Astrocyte (in vitro differentiated cells and primary cell): ENCODE measurements at regions not wholly inside any gene's neighbourhood (a gene's known extent, or its start where the extent isn't known, plus 50 kb on each side); places are given as distances from the start of the nearest gene placed in this dataset.

Experiments used
- DNase-seq: peaks from one replicate; pipeline ENCODE4 v3.0.0-alpha.2; 2010; ENCODE audit warnings: low read depth
- FAIRE-seq: peaks from 2 replicates; lab custom pipeline; 2011; peaks lifted over from hg19 to GRCh38; lab: Jason Lieb, UNC
- H2AFZ ChIP-seq: 2 replicates; pipeline ENCODE4 v1.6.0; 2012; ENCODE audit warnings: low read depth, low read length, inconsistent platforms
- H3K27ac ChIP-seq: 2 replicates; pipeline ENCODE4 v1.5.1; 2011; ENCODE audit warnings: low read depth, low read length, inconsistent platforms
- H3K27me3 ChIP-seq: 2 replicates; pipeline ENCODE4 v1.6.0; 2011; ENCODE audit warnings: low read length, inconsistent platforms; ENCODE audit not compliant: insufficient read depth
- H3K36me3 ChIP-seq: 2 replicates; pipeline ENCODE4 v1.5.1; 2011; ENCODE audit warnings: low read length, inconsistent platforms; ENCODE audit not compliant: insufficient read depth
- H3K4me1 ChIP-seq: 2 replicates; pipeline ENCODE4 v1.5.1; 2011; ENCODE audit warnings: low read length, inconsistent platforms; ENCODE audit not compliant: insufficient read depth
- H3K4me2 ChIP-seq: 2 replicates; pipeline ENCODE4 v1.6.0; 2012; ENCODE audit warnings: low read length, inconsistent platforms
- H3K4me3 ChIP-seq: 2 replicates; pipeline ENCODE4 v1.5.1; 2011; ENCODE audit warnings: low read depth, mild to moderate bottlenecking, low read length, inconsistent platforms; ENCODE audit not compliant: insufficient read depth
- H3K79me2 ChIP-seq: 2 replicates; pipeline ENCODE4 v1.6.0; 2012; ENCODE audit warnings: mild to moderate bottlenecking, low read length, inconsistent platforms; ENCODE audit not compliant: insufficient read depth
- H3K9ac ChIP-seq: 2 replicates; pipeline ENCODE4 v1.6.0; 2012; ENCODE audit warnings: mild to moderate bottlenecking, low read length, inconsistent platforms
- H3K9me3 ChIP-seq: 2 replicates; pipeline ENCODE4 v1.5.1; 2012; ENCODE audit warnings: low read depth, mild to moderate bottlenecking, low read length, inconsistent platforms; ENCODE audit not compliant: insufficient read depth
- H4K20me1 ChIP-seq: 2 replicates; pipeline ENCODE4 v1.6.0; 2012; ENCODE audit warnings: low read length, inconsistent platforms; ENCODE audit not compliant: insufficient read depth
- H3K27ac Mint-ChIP-seq: one replicate; pipeline ENCODE4 v1.8.0; 2021; ENCODE audit warnings: mild to moderate bottlenecking, mixed read lengths; ENCODE audit not compliant: unreplicated experiment
- H3K27me3 Mint-ChIP-seq: one replicate; pipeline ENCODE4 v1.8.0; 2021; ENCODE audit warnings: low read depth, mixed read lengths; ENCODE audit not compliant: unreplicated experiment
- H3K36me3 Mint-ChIP-seq: one replicate; pipeline ENCODE4 v1.8.0; 2021; ENCODE audit warnings: low read depth, mixed read lengths; ENCODE audit not compliant: unreplicated experiment
- H3K4me1 Mint-ChIP-seq: one replicate; pipeline ENCODE4 v1.8.0; 2021; ENCODE audit warnings: low read depth, mixed read lengths; ENCODE audit not compliant: unreplicated experiment
- H3K4me3 Mint-ChIP-seq: one replicate; pipeline ENCODE4 v1.8.0; 2021; ENCODE audit warnings: mild to moderate bottlenecking, moderate library complexity, mixed read lengths; ENCODE audit not compliant: unreplicated experiment
- H3K9me3 Mint-ChIP-seq: one replicate; pipeline ENCODE4 v1.8.0; 2021; ENCODE audit warnings: mild to moderate bottlenecking, mixed read lengths; ENCODE audit not compliant: unreplicated experiment
- EZH2 ChIP-seq: IDR thresholded peaks from 2 replicates; pipeline ENCODE4 v1.6.1; 2012; ENCODE audit warnings: mild to moderate bottlenecking, low read length, inconsistent platforms; ENCODE audit not compliant: insufficient read depth
- TF ChIP-seq, protein P1 (sequence below): IDR thresholded peaks from 2 replicates; pipeline ENCODE4 v1.5.1; 2011; ENCODE audit warnings: low read depth, mild to moderate bottlenecking, inconsistent platforms, low read length, moderate library complexity; ENCODE audit not compliant: insufficient read depth

DNA sequence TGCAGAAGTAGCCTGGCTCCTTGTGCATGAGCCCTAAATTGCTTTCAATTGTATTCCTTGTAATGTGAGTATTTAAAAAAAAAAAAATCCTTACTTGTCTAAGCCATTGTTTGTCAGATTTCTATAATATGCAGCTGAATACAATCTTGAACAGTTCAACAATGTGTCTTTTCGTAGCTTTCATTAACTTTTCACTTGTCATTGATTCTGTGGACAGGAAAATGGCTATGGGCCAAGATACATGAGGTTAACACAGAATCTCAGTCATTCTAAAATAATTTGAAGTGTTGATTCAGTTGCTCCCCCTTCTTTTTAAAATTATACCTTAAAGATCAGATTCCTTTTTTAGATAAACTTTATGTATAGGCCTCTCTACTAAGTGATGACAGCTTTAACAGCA lies 395.8 kb upstream of the KLF12 start:
- FAIRE-seq (no peak), DNase-seq (peak; percentile 3)
- TF ChIP-seq, protein P1, sequence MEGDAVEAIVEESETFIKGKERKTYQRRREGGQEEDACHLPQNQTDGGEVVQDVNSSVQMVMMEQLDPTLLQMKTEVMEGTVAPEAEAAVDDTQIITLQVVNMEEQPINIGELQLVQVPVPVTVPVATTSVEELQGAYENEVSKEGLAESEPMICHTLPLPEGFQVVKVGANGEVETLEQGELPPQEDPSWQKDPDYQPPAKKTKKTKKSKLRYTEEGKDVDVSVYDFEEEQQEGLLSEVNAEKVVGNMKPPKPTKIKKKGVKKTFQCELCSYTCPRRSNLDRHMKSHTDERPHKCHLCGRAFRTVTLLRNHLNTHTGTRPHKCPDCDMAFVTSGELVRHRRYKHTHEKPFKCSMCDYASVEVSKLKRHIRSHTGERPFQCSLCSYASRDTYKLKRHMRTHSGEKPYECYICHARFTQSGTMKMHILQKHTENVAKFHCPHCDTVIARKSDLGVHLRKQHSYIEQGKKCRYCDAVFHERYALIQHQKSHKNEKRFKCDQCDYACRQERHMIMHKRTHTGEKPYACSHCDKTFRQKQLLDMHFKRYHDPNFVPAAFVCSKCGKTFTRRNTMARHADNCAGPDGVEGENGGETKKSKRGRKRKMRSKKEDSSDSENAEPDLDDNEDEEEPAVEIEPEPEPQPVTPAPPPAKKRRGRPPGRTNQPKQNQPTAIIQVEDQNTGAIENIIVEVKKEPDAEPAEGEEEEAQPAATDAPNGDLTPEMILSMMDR, result no peak
- no peak for TF ChIP-seq EZH2
- Histone ChIP-seq H3K4me3 (no peak overlapping the region), H3K79me2 (no peaks in the 10 kb centered on the region), H3K36me3 (no peaks in the 10 kb centered on the region), H2AFZ (no peak overlapping the region), H3K4me2 (no peak overlapping the region), H3K9me3 (no peaks in the 10 kb centered on the region), H3K4me1 (no peaks in the 10 kb centered on the region), H3K27ac (no peak overlapping the region), H3K27me3 (no peaks in the 10 kb centered on the region), H4K20me1 (no peaks in the 10 kb centered on the region), H3K9ac (no peak overlapping the region)
- H3K4me1 Mint-ChIP-seq, result peaks cover 10% of the 10 kb centered on the region
- no peaks in the 10 kb centered on the region for H3K27me3 Mint-ChIP-seq
- H3K4me3 Mint-ChIP-seq, result no peak overlapping the region
- no peak overlapping the region for H3K27ac Mint-ChIP-seq
- H3K36me3 Mint-ChIP-seq, result no peaks in the 10 kb centered on the region
- no peaks in the 10 kb centered on the region for H3K9me3 Mint-ChIP-seq

DNA sequence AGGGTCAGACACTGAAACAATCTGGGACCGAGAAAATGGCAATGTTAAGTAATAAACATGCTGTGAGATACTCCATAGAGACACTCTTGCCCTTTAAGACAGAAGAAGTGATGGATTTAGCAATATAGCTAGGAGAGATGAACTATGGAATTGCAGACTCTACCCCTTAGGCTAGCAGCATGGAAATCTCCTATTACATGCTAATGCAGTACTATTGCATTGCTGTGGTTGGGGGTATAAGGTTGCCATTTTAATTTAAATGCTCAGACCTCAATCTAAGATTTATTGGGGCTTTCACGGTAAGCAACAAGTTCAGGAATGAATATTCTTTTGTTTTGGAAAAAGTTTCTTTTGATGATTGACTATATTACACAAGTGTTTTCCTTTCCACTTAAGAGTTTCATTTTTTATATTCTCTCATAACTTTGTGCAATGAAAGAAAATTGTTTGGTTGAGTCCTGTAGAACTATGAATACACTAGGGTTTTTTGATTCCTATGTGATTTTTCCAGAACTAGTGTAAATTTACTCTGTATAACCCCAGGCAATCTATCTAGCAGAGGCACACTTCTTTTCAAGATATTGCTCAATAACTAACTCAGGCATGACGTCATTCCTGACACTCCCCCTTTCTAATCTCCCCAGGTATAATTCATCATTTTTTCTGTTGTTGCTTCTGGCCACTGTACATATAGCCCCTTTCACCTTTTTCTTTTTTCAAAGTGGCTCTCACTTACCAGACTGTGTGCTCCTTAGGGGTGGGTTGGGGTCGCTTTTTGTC lies 394.7 kb upstream of the KLF12 start:
- Histone ChIP-seq H3K4me1 (no peaks in the 10 kb centered on the region), H3K79me2 (no peaks in the 10 kb centered on the region), H3K9ac (no peak overlapping the region), H4K20me1 (no peaks in the 10 kb centered on the region), H3K4me2 (no peak overlapping the region), H3K36me3 (no peaks in the 10 kb centered on the region), H3K27ac (no peak overlapping the region), H2AFZ (no peak overlapping the region), H3K4me3 (no peak overlapping the region), H3K9me3 (no peaks in the 10 kb centered on the region), H3K27me3 (no peaks in the 10 kb centered on the region)
- H3K36me3 Mint-ChIP-seq, result no peaks in the 10 kb centered on the region
- H3K27ac Mint-ChIP-seq, result no peak overlapping the region
- DNase-seq, result no peak
- no peaks in the 10 kb centered on the region for H3K27me3 Mint-ChIP-seq
- H3K9me3 Mint-ChIP-seq, result no peaks in the 10 kb centered on the region
- no peak for FAIRE-seq
- no peak overlapping the region for H3K4me3 Mint-ChIP-seq
- H3K4me1 Mint-ChIP-seq, result peaks cover 10% of the 10 kb centered on the region
- no peak for TF ChIP-seq EZH2
- TF ChIP-seq, protein P1, result no peak

DNA sequence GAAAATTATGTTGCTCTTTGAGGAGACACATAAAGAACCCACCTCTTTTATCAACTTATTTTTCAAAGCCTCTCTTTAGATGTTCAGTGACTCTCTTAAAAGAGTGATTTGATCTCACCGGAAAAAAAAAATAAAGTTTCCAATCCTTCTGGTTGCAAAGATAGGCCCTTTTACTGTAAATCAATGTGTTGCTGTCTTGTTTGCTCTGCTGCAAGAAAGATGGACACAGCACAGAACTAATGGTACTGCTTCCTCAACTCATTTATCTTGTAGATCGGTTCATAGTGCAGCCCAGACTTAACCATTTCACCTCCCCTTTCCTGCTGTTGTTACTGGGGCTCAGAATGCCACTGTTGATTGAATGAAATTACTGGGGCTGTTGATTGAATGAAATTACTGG lies 388.9 kb upstream of the KLF12 start:
- no peak overlapping the region for H3K4me2 ChIP-seq
- H4K20me1 ChIP-seq, result no peaks in the 10 kb centered on the region
- Mint-ChIP-seq H3K27ac (no peak overlapping the region), H3K36me3 (no peaks in the 10 kb centered on the region), H3K4me3 (no peak overlapping the region), H3K4me1 (no peaks in the 10 kb centered on the region), H3K27me3 (no peaks in the 10 kb centered on the region), H3K9me3 (no peaks in the 10 kb centered on the region)
- no peaks in the 10 kb centered on the region for H3K4me1 ChIP-seq
- no peaks in the 10 kb centered on the region for H3K36me3 ChIP-seq
- H3K27me3 ChIP-seq, result no peaks in the 10 kb centered on the region
- no peak overlapping the region for H3K27ac ChIP-seq
- DNase-seq (no peak), FAIRE-seq (no peak)
- H2AFZ ChIP-seq, result no peak overlapping the region
- no peaks in the 10 kb centered on the region for H3K9me3 ChIP-seq
- H3K9ac ChIP-seq, result no peak overlapping the region
- TF ChIP-seq, protein P1, result no peak
- no peak for TF ChIP-seq EZH2
- H3K79me2 ChIP-seq, result no peaks in the 10 kb centered on the region
- no peak overlapping the region for H3K4me3 ChIP-seq
